OCI-LY3 (cell line): ENCODE measurements at regions not wholly inside any gene's neighbourhood (a gene's known extent, or its start where the extent isn't known, plus 50 kb on each side); places are given as distances from the start of the nearest gene placed in this dataset.

ENCODE experiments used
- H2AFZ ChIP-seq: fragments of 200-600, 300-600 bp; shearing (Covaris generic); 2 replicates; pipeline ENCODE4 v1.6.0; 2014; ENCODE audit warnings: antibody characterized with exemption, low read depth, low read length
- H3K27ac ChIP-seq: fragments of 200-600, 300-600 bp; sonication (generic); 2 replicates; pipeline ENCODE4 v1.5.1; 2014; ENCODE audit warnings: mild to moderate bottlenecking, low read length, moderate library complexity, mixed read lengths
- H3K27me3 ChIP-seq: fragments of 200-600, 300-600 bp; sonication (generic); 2 replicates; pipeline ENCODE4 v1.6.1; 2014; ENCODE audit warnings: low read depth, low read length, mixed read lengths
- H3K36me3 ChIP-seq: fragments of 200-600, 300-600 bp; sonication (generic); replicated peaks from 2 replicates; pipeline ENCODE3; 2014; ENCODE audit warnings: low read depth, low read length, mixed read lengths
- H3K4me1 ChIP-seq: fragments of 300-600, 200-600 bp; sonication (generic); 2 replicates; pipeline ENCODE4 v1.6.1; 2014; ENCODE audit warnings: low read length, mixed read lengths
- H3K4me2 ChIP-seq: fragments of 200-600, 300-600 bp; sonication (generic); 2 replicates; pipeline ENCODE4 v1.6.1; 2014; ENCODE audit warnings: low read length, mixed read lengths
- H3K4me3 ChIP-seq: fragments of 300-600, 200-600 bp; sonication (generic); 2 replicates; pipeline ENCODE4 v1.5.1; 2014; ENCODE audit warnings: antibody characterized with exemption, mild to moderate bottlenecking, low read length, moderate library complexity
- H3K79me2 ChIP-seq: fragments of 300-600, 200-600 bp; shearing (Covaris generic); 2 replicates; pipeline ENCODE4 v1.6.1; 2014; ENCODE audit warnings: mild to moderate bottlenecking, low read length, mixed read lengths
- H3K9ac ChIP-seq: fragments of 300-600, 200-600 bp; shearing (Covaris generic); 2 replicates; pipeline ENCODE4 v1.6.0; 2014; ENCODE audit warnings: mild to moderate bottlenecking, low read length, moderate library complexity
- H3K9me3 ChIP-seq: fragments of 200-600, 300-600 bp; shearing (Covaris generic); 2 replicates; pipeline ENCODE4 v1.6.1; 2014; ENCODE audit warnings: low read length, mixed read lengths; ENCODE audit not compliant: insufficient read depth
- H4K20me1 ChIP-seq: fragments of 200-600, 300-600 bp; sonication (generic); 2 replicates; pipeline ENCODE4 v1.6.1; 2016; ENCODE audit warnings: low read length, mixed read lengths; ENCODE audit not compliant: insufficient read depth
- CTCF ChIP-seq: fragments of 200-600, 300-600 bp; sonication (generic); IDR thresholded peaks from 2 replicates; pipeline ENCODE4 v1.5.1; 2014; ENCODE audit warnings: antibody characterized with exemption, low read length, low read depth
- EZH2phosphoT487 ChIP-seq: fragments of 200-600 bp; shearing (Covaris generic); IDR thresholded peaks from 2 replicates; pipeline ENCODE4 v1.6.1; 2018; ENCODE audit warnings: antibody characterized with exemption, mixed run types, low read depth

- Histone ChIP-seq H2AFZ (no peak overlapping the region), H3K9ac (no peak overlapping the region), H3K4me2 (no peak overlapping the region), H3K27me3 (0 out of 2 replicates have a peak, but pooled peaks cover 5% of the 10 kb centered on the region), H3K4me3 (no peak overlapping the region), H4K20me1 (no peaks in the 10 kb centered on the region), H3K9me3 (no peaks in the 10 kb centered on the region), H3K4me1 (no peaks in the 10 kb centered on the region), H3K27ac (no peak overlapping the region), H3K79me2 (no peaks in the 10 kb centered on the region), H3K36me3 (no peaks in the 10 kb centered on the region)
- TF ChIP-seq EZH2phosphoT487, result no peak
- no peak for TF ChIP-seq CTCF
These were observed 462.7 kb upstream of the CDH20 start for GRCh38 chr18:60870261-60871153.

- Histone ChIP-seq H3K4me1 (no peaks in the 10 kb centered on the region), H3K27ac (no peak overlapping the region), H4K20me1 (no peaks in the 10 kb centered on the region), H3K36me3 (no peaks in the 10 kb centered on the region), H2AFZ (no peak overlapping the region), H3K9ac (no peak overlapping the region), H3K4me2 (no peak overlapping the region), H3K79me2 (no peaks in the 10 kb centered on the region), H3K4me3 (no peak overlapping the region), H3K9me3 (no peaks in the 10 kb centered on the region), H3K27me3 (0 out of 2 replicates have a peak, but pooled peaks cover 5% of the 10 kb centered on the region)
- TF ChIP-seq CTCF, result no peak
- TF ChIP-seq EZH2phosphoT487, result no peak
These were observed 460.8 kb upstream of the CDH20 start for GRCh38 chr18:60872434-60872833.

GRCh38 chr18:60873708-60874107, 459.5 kb upstream of the CDH20 start:
- H3K79me2 ChIP-seq, result no peaks in the 10 kb centered on the region
- no peak overlapping the region for H3K27ac ChIP-seq
- no peak overlapping the region for H3K9ac ChIP-seq
- H3K4me3 ChIP-seq, result no peak overlapping the region
- no peaks in the 10 kb centered on the region for H3K9me3 ChIP-seq
- H2AFZ ChIP-seq, result no peak overlapping the region
- H4K20me1 ChIP-seq, result no peaks in the 10 kb centered on the region
- H3K27me3 ChIP-seq, result 0 out of 2 replicates have a peak, but pooled peaks cover 1% of the 10 kb centered on the region
- H3K4me1 ChIP-seq, result no peaks in the 10 kb centered on the region
- H3K4me2 ChIP-seq, result no peak overlapping the region
- H3K36me3 ChIP-seq, result no peaks in the 10 kb centered on the region
- TF ChIP-seq EZH2phosphoT487 (no peak), CTCF (no peak)

- H3K4me3 ChIP-seq, result no peak overlapping the region
- no peak overlapping the region for H3K4me2 ChIP-seq
- H2AFZ ChIP-seq, result no peak overlapping the region
- peaks cover 7% of the 10 kb centered on the region for H3K4me1 ChIP-seq
- TF ChIP-seq CTCF, result no peak
- no peak for TF ChIP-seq EZH2phosphoT487
- no peaks in the 10 kb centered on the region for H3K27me3 ChIP-seq
- H3K36me3 ChIP-seq, result no peaks in the 10 kb centered on the region
- no peak overlapping the region for H3K9ac ChIP-seq
- H4K20me1 ChIP-seq, result no peaks in the 10 kb centered on the region
- H3K9me3 ChIP-seq, result no peaks in the 10 kb centered on the region
- no peaks in the 10 kb centered on the region for H3K79me2 ChIP-seq
- no peak overlapping the region for H3K27ac ChIP-seq
These were observed 457.2 kb upstream of the CDH20 start for GRCh38 chr18:60875957-60876507.
